ENCODE measurements at regions not wholly inside any gene's neighbourhood (a gene's known extent, or its start where the extent isn't known, plus 50 kb on each side); places are given as distances from the start of the nearest gene placed in this dataset.

- no peak for DNase-seq
Measured at GRCh38 chr16:65781363-65781762, 585.1 kb upstream of the CDH5 start.

- DNase-seq = peak; percentile 41
Measured at GRCh38 chr16:65779201-65779600, 587.3 kb upstream of the CDH5 start.

GRCh38 chr16:65776639-65777183 is 589.8 kb upstream of the CDH5 start:
- no peak for DNase-seq

GRCh38 chr16:65775829-65776228 is 590.7 kb upstream of the CDH5 start:
- DNase-seq = no peak

- DNase-seq = no peak
Measured at GRCh38 chr16:65774350-65774749, 592.1 kb upstream of the CDH5 start.

- no peak for DNase-seq
Measured at GRCh38 chr16:65773301-65773874, 593.1 kb upstream of the CDH5 start.

- DNase-seq = no peak
Measured at GRCh38 chr16:65772134-65772732, 594.3 kb upstream of the CDH5 start.

GRCh38 chr16:65771707-65772106 is 594.8 kb upstream of the CDH5 start:
- no peak for DNase-seq

- no peak for DNase-seq
Measured at GRCh38 chr16:65770752-65771151, 595.7 kb upstream of the CDH5 start.

GRCh38 chr16:65769776-65770438 is 596.6 kb upstream of the CDH5 start:
- DNase-seq = no peak

- no peak for DNase-seq
Measured at GRCh38 chr16:65769055-65769465, 597.4 kb upstream of the CDH5 start.

- DNase-seq = no peak
Measured at GRCh38 chr16:65767125-65767524, 599.4 kb upstream of the CDH5 start.

GRCh38 chr16:65763640-65764305 is 602.7 kb upstream of the CDH5 start:
- no peak for DNase-seq

GRCh38 chr16:65760874-65761273 is 605.6 kb upstream of the CDH5 start:
- DNase-seq = no peak

GRCh38 chr16:65758620-65759019 is 607.9 kb upstream of the CDH5 start:
- no peak for DNase-seq

GRCh38 chr16:65757064-65757463 is 609.4 kb upstream of the CDH5 start:
- DNase-seq = peak; percentile 44

GRCh38 chr16:65756163-65756562 is 610.3 kb upstream of the CDH5 start:
- DNase-seq = no peak

- DNase-seq = peak; percentile 46
Measured at GRCh38 chr16:65754820-65755691, 611.4 kb upstream of the CDH5 start.

GRCh38 chr16:65752522-65752844 is 614.0 kb upstream of the CDH5 start:
- DNase-seq = no peak

GRCh38 chr16:65751622-65752521 is 614.6 kb upstream of the CDH5 start:
- DNase-seq = no peak

GRCh38 chr16:65749506-65749905 is 617.0 kb upstream of the CDH5 start:
- no peak for DNase-seq

- DNase-seq = no peak
Measured at GRCh38 chr16:65746941-65747340, 619.5 kb upstream of the CDH5 start.
